AG10803 (cell line): ENCODE measurements at regions not wholly inside any gene's neighbourhood (a gene's known extent, or its start where the extent isn't known, plus 50 kb on each side); places are given as distances from the start of the nearest gene placed in this dataset.

Source experiments
- DNase-seq: peaks from one replicate; pipeline ENCODE4 v3.0.0; 2010; ENCODE audit warnings: low read depth
- H3K4me3 ChIP-seq: 2 replicates; pipeline ENCODE4 v1.5.1; 2011; ENCODE audit warnings: mild to moderate bottlenecking, low read length, control low read depth
- CTCF ChIP-seq: conservative IDR thresholded peaks from 2 replicates; pipeline ENCODE4 v1.5.1; 2011; ENCODE audit warnings: mild to moderate bottlenecking, low read length, control low read depth, inconsistent platforms

- no peak for TF ChIP-seq CTCF
- no peak overlapping the region for H3K4me3 ChIP-seq
Measured at GRCh38 chr11:37026741-37027140, 428.7 kb upstream of the RAG2 start.

GRCh38 chr11:37026326-37026725 lies 428.3 kb upstream of the RAG2 start:
- no peak for DNase-seq
- TF ChIP-seq CTCF, result no peak
- H3K4me3 ChIP-seq, result no peak overlapping the region

More at GRCh38 chr11:37026741-37027140, 428.7 kb upstream of the RAG2 start:
- no peak for DNase-seq

- DNase-seq, result no peak
- H3K4me3 ChIP-seq, result no peak overlapping the region
- TF ChIP-seq CTCF, result no peak
Measured at GRCh38 chr11:37006563-37006962, 408.5 kb upstream of the RAG2 start.

- no peak for TF ChIP-seq CTCF
- DNase-seq, result no peak
- no peak overlapping the region for H3K4me3 ChIP-seq
Measured at GRCh38 chr11:37002831-37003230, 404.8 kb upstream of the RAG2 start.

- no peak overlapping the region for H3K4me3 ChIP-seq
- no peak for DNase-seq
- TF ChIP-seq CTCF, result no peak
Measured at GRCh38 chr11:36997656-36998055, 399.6 kb upstream of the RAG2 start.

GRCh38 chr11:36996795-36997194 lies 398.8 kb upstream of the RAG2 start:
- DNase-seq, result no peak
- no peak for TF ChIP-seq CTCF
- H3K4me3 ChIP-seq, result no peak overlapping the region

- no peak overlapping the region for H3K4me3 ChIP-seq
- no peak for TF ChIP-seq CTCF
Measured at GRCh38 chr11:36994208-36994607, 396.2 kb upstream of the RAG2 start.

More at GRCh38 chr11:36994208-36994607, 396.2 kb upstream of the RAG2 start:
- DNase-seq, result no peak
